HFF-Myc (cell line): ENCODE measurements at regions not wholly inside any gene's neighbourhood (a gene's known extent, or its start where the extent isn't known, plus 50 kb on each side); places are given as distances from the start of the nearest gene placed in this dataset.
"Not testable (repeated sequence)": the region's sequence is repeated elsewhere in the genome, so short reads cannot be mapped to it uniquely, and the experiment has no call there.

ENCODE experiments used
- DNase-seq: peaks from one replicate; pipeline ENCODE4 v3.0.0-alpha.2; 2011; ENCODE audit warnings: low read depth; ENCODE audit errors: extremely low read depth
- H3K4me3 ChIP-seq: replicated peaks from 2 replicates; pipeline ENCODE4 v1.5.1; 2011; ENCODE audit warnings: low read depth, mild to moderate bottlenecking, control low read depth, low read length
- CTCF ChIP-seq: IDR thresholded peaks from 2 replicates; pipeline ENCODE4 v1.5.1; 2012; ENCODE audit warnings: mild to moderate bottlenecking, low read depth, low read length, control low read depth; ENCODE audit errors: missing control alignments

- TF ChIP-seq CTCF = peak; percentile 31
- H3K4me3 ChIP-seq = no peak overlapping the region
- DNase-seq = no peak
Measured at GRCh38 chr11:45405916-45406670, 120.0 kb upstream of the SYT13 start.

DNA sequence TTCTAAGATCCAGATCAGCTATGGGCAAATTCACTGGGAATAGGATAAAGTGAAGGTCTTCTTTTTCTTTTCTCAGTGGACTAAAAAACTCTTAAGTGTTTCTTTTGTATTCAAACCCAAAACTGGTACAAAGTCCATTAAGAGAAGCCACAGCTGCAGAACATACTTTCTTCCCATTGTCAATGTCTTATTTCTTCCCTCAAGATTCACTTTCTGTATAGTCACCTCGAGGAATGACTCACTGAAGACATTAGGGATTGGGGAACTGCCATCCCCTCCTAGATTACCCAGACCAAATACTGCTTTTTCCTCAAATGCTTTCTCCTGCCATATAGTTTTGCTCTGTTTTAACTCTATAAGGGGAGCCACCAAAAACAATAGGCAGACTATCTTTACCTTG is 117.4 kb upstream of the SYT13 start:
- not testable (repeated sequence) for DNase-seq, H3K4me3 ChIP-seq

GRCh38 chr11:45402049-45402630 is 116.0 kb upstream of the SYT13 start:
- DNase-seq = no peak
- H3K4me3 ChIP-seq = no peak overlapping the region
- no peak for TF ChIP-seq CTCF

DNA sequence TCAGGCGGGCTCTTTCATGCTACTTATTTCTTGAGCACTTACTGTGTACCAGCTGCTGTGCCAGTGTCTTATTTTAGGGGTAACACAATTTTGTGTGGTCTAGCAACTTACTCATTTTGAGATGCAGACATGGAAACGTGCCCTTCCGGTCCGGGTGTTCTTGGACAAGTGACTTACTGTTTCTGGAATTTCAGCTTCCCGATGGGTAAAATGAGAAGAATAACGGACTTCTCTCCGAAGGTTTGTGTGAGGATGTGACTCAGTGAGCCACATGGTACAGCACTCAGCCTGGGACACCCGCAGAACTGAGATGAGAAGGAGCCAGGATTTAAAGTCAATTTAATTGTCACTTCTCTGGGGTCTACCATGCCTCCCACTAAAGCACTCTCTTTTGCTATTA is 114.5 kb upstream of the SYT13 start:
- TF ChIP-seq CTCF = no peak
- H3K4me3 ChIP-seq = no peak overlapping the region
- peak; percentile 20 for DNase-seq

DNA sequence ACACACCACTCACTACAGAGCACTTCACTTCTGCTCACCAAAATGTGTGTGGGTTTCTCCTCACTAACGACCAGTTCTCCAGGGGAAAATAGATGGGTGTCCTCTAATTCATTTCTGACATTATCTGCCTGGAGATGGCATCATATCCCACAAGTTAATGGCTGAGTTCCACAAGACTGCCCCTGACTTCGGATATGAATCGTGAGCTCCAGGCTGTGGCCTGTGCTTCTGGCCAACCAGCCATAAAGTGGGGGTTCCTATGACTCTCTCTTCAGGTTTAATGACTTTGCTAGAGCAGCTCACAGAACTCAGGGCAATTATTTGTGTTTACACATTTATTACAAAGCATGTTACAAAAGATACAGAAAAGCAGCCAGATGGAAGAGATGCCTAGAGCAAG is 113.0 kb upstream of the SYT13 start:
- TF ChIP-seq CTCF = no peak

DNA sequence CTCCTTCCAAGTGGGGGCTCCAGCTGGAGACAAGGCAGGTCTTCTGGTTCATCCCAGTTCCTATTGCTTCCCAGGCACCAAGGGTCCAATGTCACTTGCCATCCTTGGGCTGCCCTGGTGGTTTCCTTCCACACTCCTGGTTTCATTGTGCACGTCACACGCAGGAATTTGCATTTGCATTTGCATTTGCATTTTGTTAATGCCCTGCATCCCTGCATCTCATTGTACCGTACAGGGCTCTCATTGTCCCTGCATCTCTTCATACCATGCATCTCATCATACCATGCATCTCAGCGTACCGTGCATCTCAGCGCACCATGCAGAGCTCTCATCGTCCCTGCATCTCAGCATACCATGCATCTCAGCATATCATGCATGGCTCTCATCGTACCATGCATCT is 112.2 kb upstream of the SYT13 start:
- DNase-seq = no peak
- TF ChIP-seq CTCF = no peak
- H3K4me3 ChIP-seq = no peak overlapping the region

More for the DNA sequence above, 113.0 kb upstream of the SYT13 start:
- no peak overlapping the region for H3K4me3 ChIP-seq
- no peak for DNase-seq

GRCh38 chr11:45396394-45396793 is 110.3 kb upstream of the SYT13 start:
- TF ChIP-seq CTCF = no peak
- H3K4me3 ChIP-seq = no peak overlapping the region
- no peak for DNase-seq
